CD4-positive, alpha-beta T cell (primary cell): ENCODE measurements at regions not wholly inside any gene's neighbourhood (a gene's known extent, or its start where the extent isn't known, plus 50 kb on each side); places are given as distances from the start of the nearest gene placed in this dataset.
A peak's percentile ranks its signal among the peaks of the same experiment; 100 is the strongest.

Source experiments
- ATAC-seq: fragments of 200-7000 bp; cut with Tn5 transposase; one replicate; pipeline ENCODE4 v1.10.0; 2022; ENCODE audit warnings: mild to moderate bottlenecking; ENCODE audit not compliant: poor library complexity
- CTCF ChIA-PET: fragments of 350-600 bp; sonication (Branson Sonifier 250); formaldehyde crosslinking; loops from one replicate; lab custom pipeline; 2021; ENCODE audit warnings: antibody characterized with exemption, inconsistent platforms; lab: Charles Lee
- POLR2A ChIA-PET: fragments of 350-600 bp; sonication (Branson Sonifier 250); formaldehyde crosslinking; loops from one replicate; lab custom pipeline; 2021; ENCODE audit warnings: antibody characterized with exemption, inconsistent platforms; lab: Charles Lee
- DNase-seq, 14 experiments: peaks; one replicate each; pipeline ENCODE4 v3.0.0-alpha.2; 2013 to 2020; ENCODE audit warnings: mixed read lengths in 2 of 14
- H3K27ac ChIP-seq, 2 donors: one replicate each; pipeline versions ENCODE4 v1.5.1 to v1.7.0; 2013; ENCODE audit warnings: low read length in 2 of 2, low read depth in 1 of 2, mild to moderate bottlenecking in 1 of 2
- H3K27me3 ChIP-seq, 2 experiments: 1 replicate in 1 of 2; 2 replicates in 1 of 2; pipeline versions ENCODE4 v1.6.1 to v1.7.0; 2013; ENCODE audit warnings: low read length in 2 of 2, control low read depth in 1 of 2, mild to moderate bottlenecking in 1 of 2, moderate library complexity in 1 of 2; ENCODE audit not compliant: insufficient read depth in 2 of 2, control insufficient read depth in 1 of 2
- H3K36me3 ChIP-seq: one replicate; pipeline ENCODE4 v1.6.1; 2013; ENCODE audit warnings: low read length, control low read depth; ENCODE audit not compliant: insufficient read depth
- H3K4me1 ChIP-seq: one replicate; pipeline ENCODE4 v1.6.1; 2013; ENCODE audit warnings: low read length, control low read depth; ENCODE audit not compliant: insufficient read depth
- H3K4me3 ChIP-seq: one replicate; pipeline ENCODE4 v1.5.1; 2013; ENCODE audit warnings: mild to moderate bottlenecking, low read length, moderate library complexity
- H3K9me3 ChIP-seq, 2 experiments: 1 replicate in 1 of 2; 2 replicates in 1 of 2; pipeline versions ENCODE4 v1.6.1 to v1.7.0; 2013; ENCODE audit warnings: low read length in 2 of 2, mild to moderate bottlenecking in 2 of 2, control low read depth in 1 of 2, moderate library complexity in 1 of 2; ENCODE audit not compliant: control insufficient read depth in 1 of 2, insufficient read depth in 1 of 2
- H3K27ac Mint-ChIP-seq: one replicate; pipeline ENCODE4 v1.8.0; 2020; ENCODE audit warnings: mixed read lengths
- H3K27me3 Mint-ChIP-seq: one replicate; pipeline ENCODE4 v1.8.0; 2021; ENCODE audit warnings: mixed read lengths
- H3K36me3 Mint-ChIP-seq: one replicate; pipeline ENCODE4 v1.8.0; 2021; ENCODE audit warnings: low read depth, mixed read lengths
- H3K4me1 Mint-ChIP-seq: one replicate; pipeline ENCODE4 v1.8.0; 2021; ENCODE audit warnings: low read depth, mixed read lengths
- H3K4me3 Mint-ChIP-seq: one replicate; pipeline ENCODE4 v1.8.0; 2020; ENCODE audit warnings: mild to moderate bottlenecking, mixed read lengths
- H3K9me3 Mint-ChIP-seq: one replicate; pipeline ENCODE4 v1.8.0; 2020; ENCODE audit warnings: mixed read lengths
- CTCF ChIP-seq: fragments of 200-600 bp; IDR thresholded peaks from one replicate; pipeline ENCODE4 v1.8.0; 2022; ENCODE audit warnings: antibody characterized with exemption, mild to moderate bottlenecking
- intact Hi-C, 2 experiments: fragments of 100-400 bp; cut with DNase I in 1 of 2; cut with micrococcal nuclease in 1 of 2; formaldehyde crosslinking; loops; one replicate each; pipeline versions ENCODE4 v1.15.1 to v1.9.0; 2023 to 2025; cut with DNase I, micrococcal nuclease

GRCh38 chr6:169950558-169950957 lies 199.1 kb downstream of the ERMARD start:
- no peak overlapping the region for H3K27ac ChIP-seq
- intact Hi-C loops, result loop anchor here (1.0 to 5.0 kb wide), 6 partner anchors 42 to 579 kb away; partner anchors contain the start of gene DLL1 (in 1 of the 2)
- H3K4me1 Mint-ChIP-seq, result no peaks in the 10 kb centered on the region
- ATAC-seq (no peak), DNase-seq (peak in 9 of 14 experiments; percentile 10 to 66 (median 36))
- no peaks in the 10 kb centered on the region for H3K9me3 ChIP-seq
- H3K27ac Mint-ChIP-seq, result no peak overlapping the region
- no peaks in the 10 kb centered on the region for H3K36me3 ChIP-seq
- no peak overlapping the region for H3K4me3 Mint-ChIP-seq
- H3K27me3 ChIP-seq, result no peaks in the 10 kb centered on the region
- peak; percentile 52 for TF ChIP-seq CTCF
- no peaks in the 10 kb centered on the region for H3K4me1 ChIP-seq
- POLR2A ChIA-PET, result no interaction called here
- H3K4me3 ChIP-seq, result no peak overlapping the region
- CTCF ChIA-PET, result no interaction called here
- H3K36me3 Mint-ChIP-seq, result no peaks in the 10 kb centered on the region
- H3K27me3 Mint-ChIP-seq, result no peaks in the 10 kb centered on the region
- H3K9me3 Mint-ChIP-seq, result no peaks in the 10 kb centered on the region

GRCh38 chr6:169949511-169950097 lies 198.2 kb downstream of the ERMARD start:
- no peaks in the 10 kb centered on the region for H3K4me1 ChIP-seq
- ChIA-PET POLR2A (no interaction called here), CTCF (no interaction called here)
- H3K4me3 ChIP-seq, result no peak overlapping the region
- no peak overlapping the region for H3K4me3 Mint-ChIP-seq
- no peaks in the 10 kb centered on the region for H3K9me3 Mint-ChIP-seq
- no peak overlapping the region for H3K27ac Mint-ChIP-seq
- no peaks in the 10 kb centered on the region for H3K36me3 Mint-ChIP-seq
- intact Hi-C loops, result loop anchor here (1.0 to 5.0 kb wide), 7 partner anchors 43 to 580 kb away; partner anchors contain the start of gene DLL1 (in 1 of the 2)
- H3K27me3 ChIP-seq, result no peaks in the 10 kb centered on the region
- no peaks in the 10 kb centered on the region for H3K36me3 ChIP-seq
- ATAC-seq (no peak), DNase-seq (no peak)
- no peaks in the 10 kb centered on the region for H3K4me1 Mint-ChIP-seq
- H3K27me3 Mint-ChIP-seq, result peaks cover 4% of the 10 kb centered on the region
- H3K9me3 ChIP-seq, result no peaks in the 10 kb centered on the region
- no peak for TF ChIP-seq CTCF
- H3K27ac ChIP-seq, result no peak overlapping the region

GRCh38 chr6:169946971-169947370 lies 195.5 kb downstream of the ERMARD start:
- ATAC-seq, result no peak
- Histone ChIP-seq H3K27ac (no peak overlapping the region), H3K9me3 (peaks cover 3 to 8% of the 10 kb centered on the region in 2 experiments), H3K4me1 (no peaks in the 10 kb centered on the region), H3K27me3 (peaks cover 0 to 4% of the 10 kb centered on the region in 2 experiments), H3K4me3 (no peak overlapping the region), H3K36me3 (no peaks in the 10 kb centered on the region)
- H3K4me3 Mint-ChIP-seq, result no peak overlapping the region
- H3K4me1 Mint-ChIP-seq, result no peaks in the 10 kb centered on the region
- intact Hi-C loops, result loop anchor here in 1 of 2 experiments (5.0 kb wide), 1 partner anchor 250 kb away; no protein-coding TSS in a partner anchor
- peaks cover 5% of the 10 kb centered on the region for H3K9me3 Mint-ChIP-seq
- DNase-seq, result no peak
- no peak overlapping the region for H3K27ac Mint-ChIP-seq
- peaks cover 15% of the 10 kb centered on the region for H3K27me3 Mint-ChIP-seq
- ChIA-PET CTCF (no interaction called here), POLR2A (no interaction called here)
- TF ChIP-seq CTCF, result no peak
- H3K36me3 Mint-ChIP-seq, result no peaks in the 10 kb centered on the region
